ENCODE measurements at regions not wholly inside any gene's neighbourhood (a gene's known extent, or its start where the extent isn't known, plus 50 kb on each side); places are given as distances from the start of the nearest gene placed in this dataset.
A peak's percentile ranks its signal among the peaks of the same experiment; 100 is the strongest.

DNA sequence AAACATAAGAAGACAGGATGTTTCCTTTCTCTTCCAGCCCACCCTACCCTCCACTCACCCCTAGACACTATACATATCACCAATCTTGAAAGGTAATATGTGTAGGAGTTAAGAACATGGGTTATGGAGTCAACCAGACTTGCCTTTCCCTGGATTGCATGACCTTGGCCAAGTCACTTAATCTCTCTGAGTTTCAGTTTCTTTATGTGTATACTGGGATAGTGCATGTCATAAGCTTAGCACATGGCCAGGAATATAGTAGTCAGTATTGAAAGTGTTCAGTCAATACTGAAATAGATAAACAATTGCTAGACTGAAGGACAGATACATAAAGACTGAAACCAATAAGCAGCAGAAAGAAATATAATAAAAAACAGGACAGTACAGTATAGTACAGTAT, 283.2 kb upstream of the STT3B start:
- DNase-seq (ENCODE audit: low read depth): no peak

DNA sequence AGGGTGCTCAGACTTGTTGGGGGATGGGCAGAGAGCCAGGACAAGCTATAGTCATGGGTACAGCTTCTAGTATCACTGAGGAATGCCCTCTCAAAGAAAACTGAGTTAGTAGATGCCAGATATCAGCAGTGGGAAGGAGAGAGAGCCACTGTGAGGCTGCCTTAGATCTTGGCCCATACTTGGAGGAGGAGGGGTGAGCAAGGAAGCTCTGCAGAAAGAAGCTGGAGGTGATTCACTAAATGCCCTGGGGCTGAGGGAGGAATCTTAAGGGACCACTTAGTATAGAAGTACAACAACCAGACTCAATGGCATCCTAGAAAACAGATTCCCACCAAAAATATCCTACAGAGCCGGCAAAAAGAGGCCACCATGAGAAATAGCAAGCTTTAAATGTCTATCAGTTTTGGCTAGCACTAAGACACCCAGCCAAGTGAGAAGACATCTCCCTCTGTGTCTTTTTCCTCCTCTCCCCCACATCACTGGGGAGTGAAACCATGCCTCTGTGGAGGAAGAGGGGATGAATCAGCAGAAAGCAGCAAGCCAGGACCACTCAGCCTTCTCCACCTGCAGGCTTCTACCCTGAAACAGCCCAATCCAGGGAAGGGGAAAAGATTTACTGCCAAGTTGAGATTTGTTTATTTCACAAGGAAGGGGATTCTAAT, 282.5 kb upstream of the STT3B start:
- DNase-seq (ENCODE audit: low read depth): no peak

DNA sequence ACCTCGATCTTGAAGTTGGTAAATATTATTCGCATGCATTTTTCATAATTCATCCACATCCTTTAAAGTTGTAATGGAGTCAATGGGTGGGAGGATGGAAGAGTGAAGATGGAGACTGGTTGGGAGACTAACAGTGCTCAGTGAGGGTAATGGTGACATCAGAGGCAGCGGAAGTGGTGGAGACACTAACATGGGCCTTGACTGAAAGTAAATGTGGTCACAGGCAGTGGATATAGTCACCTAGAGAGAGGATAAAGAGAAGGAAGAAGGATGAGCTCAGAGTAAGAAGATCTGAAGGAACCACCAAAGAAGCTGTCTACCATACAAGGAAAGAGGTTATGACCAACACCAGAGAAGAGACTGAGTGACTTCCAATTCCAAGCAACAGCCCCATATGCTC, 281.6 kb upstream of the STT3B start:
- DNase-seq (ENCODE audit: low read depth): no peak

DNA sequence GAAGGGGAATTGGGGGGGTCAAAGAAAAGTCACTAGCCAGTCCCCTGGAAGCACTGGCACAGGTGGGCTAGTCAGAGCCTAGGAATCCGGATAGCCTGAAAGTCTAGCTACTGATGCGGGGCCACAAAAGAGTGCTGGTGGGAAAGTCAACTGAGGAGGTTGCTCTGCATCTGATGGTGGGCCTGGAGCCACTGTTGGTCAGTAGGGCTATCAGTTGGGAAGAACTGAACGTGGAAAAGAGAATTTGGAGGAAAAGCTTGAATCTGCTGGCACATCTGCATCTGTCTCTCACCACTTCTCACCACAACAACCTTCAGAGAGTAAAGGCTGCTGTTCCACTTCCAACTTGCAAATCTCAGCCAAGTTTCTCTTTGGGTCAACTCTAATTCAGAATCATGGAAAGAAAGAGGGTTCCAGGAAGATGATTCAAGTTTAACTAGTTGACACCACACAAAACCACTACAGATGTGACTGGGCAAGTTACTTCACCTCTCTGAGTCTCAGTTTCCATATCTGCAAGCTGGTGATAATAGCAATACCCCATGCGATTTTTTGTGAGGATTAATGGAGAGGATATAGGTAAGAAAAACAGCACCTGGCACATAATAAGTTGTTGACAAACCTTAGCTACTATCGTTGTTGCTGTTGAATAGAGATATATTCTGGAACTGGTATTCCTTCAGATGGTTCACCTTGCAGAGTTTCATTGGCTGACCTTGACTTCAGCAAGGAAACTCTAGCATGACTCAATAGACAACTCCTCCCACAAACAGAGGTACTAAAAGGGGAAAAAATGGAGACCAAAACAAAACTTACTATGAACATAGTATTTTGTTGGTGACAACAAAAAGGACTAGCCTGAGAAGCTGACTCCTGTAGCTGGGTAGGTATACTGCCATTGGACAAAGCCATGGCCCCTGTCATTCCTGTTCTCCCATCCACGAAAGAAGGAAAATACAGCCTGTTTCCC, 280.2 kb upstream of the STT3B start:
- no peak for DNase-seq (ENCODE audit: low read depth)

DNA sequence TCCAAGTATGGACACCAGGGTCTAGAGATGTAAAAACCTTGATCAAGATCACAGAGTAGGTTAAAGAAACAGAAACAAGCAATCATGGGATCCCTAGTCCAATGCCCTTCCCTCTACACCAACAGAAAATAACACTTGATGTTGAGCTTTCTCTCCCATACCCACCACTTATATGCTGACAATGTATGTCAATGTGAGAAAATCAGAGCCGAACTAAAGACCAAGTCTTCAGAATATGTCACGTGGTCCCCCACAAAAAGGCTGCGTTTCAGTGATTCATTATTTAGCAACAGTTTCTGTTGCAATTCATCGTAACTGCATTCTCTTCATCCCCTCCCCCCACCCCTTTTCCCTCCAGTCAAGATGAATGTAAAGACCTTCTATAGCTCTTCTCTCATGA, 278.9 kb upstream of the STT3B start:
- no peak for DNase-seq (ENCODE audit: low read depth)

DNA sequence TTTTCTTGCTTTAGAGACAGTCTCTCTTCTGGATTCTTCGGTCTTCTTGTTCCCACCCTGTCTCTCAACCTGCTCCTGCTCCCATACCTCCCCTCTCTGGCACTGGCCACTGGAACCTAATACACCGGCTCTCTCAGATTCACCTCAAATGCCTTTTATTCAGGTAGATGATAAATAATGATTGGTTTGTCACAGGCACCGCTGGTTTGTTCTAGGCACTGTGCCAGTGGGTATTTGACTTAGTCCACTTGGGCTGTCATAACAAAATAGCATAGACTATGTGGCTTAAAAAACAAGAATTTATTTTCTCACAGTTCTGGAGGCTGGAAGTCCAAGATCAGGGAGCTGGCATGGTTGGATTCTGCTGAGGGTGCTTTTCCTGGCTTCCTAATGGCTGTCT, 278.2 kb upstream of the STT3B start:
- no peak for DNase-seq (ENCODE audit: low read depth)

DNA sequence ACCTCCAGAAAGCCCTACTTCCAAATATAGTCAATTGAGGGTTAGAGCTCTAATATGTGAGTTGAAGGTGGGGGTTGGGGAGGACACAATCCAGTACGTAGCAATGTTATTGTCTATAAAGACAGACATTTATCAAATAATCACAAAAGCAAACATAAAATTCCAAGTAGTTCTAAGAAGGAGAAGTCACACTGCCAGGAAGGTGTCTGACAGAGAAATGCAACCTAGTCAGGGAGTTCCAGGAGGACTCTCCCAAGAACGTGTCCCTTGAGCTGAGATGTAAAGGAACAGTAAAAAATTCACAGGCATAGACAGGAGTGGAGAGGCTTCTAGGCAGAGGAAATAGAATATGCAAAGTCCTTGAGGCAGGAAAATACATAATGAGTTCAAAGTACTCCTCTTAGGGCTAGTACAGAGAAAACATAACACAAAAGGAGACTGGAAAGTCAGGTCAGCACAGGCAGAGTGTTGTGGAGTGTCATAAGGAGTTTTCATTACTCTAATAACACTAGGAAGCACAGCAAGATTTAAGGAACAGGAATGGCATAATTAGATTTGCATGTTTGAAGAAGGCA, 277.6 kb upstream of the STT3B start:
- DNase-seq (ENCODE audit: low read depth): no peak

DNA sequence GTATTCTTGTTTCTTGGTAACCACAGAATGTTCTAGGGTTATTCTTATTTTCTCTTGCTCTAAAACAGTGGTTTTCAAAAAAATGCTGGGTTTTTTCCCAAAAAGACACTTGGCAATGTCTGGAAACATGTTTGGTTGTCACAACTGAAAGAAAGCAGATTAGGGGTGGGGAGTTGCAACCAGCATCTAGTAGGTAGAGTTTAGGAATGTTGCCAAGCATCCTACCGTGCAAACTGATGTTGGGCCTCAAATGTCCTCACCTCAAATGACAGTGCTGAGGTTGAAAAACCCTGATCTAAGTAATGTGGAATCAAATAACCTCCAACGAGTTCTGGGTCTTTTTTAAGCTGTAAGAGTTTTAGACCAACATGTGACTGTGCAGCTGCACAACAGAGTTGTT, 270.5 kb upstream of the STT3B start:
- no peak for DNase-seq (ENCODE audit: low read depth)

DNA sequence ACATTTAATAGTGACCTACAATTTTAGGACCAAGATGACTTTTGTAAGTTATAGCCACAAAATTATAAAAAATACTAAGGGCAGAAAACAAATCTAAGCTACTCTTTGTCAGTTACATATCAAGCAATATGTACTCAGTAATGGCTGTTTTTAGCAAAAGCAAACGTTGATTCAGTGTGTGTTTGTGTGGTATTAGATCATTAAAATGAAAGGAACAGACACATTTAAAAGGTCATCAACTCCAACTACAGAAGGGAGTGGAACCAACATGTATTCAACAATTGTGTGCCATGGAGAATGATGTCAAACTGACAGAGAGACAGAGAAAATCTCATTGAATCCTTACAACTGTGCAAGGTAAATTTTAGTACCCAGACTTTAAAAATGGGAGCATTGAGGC, 268.8 kb upstream of the STT3B start:
- no peak for DNase-seq (ENCODE audit: low read depth)

DNA sequence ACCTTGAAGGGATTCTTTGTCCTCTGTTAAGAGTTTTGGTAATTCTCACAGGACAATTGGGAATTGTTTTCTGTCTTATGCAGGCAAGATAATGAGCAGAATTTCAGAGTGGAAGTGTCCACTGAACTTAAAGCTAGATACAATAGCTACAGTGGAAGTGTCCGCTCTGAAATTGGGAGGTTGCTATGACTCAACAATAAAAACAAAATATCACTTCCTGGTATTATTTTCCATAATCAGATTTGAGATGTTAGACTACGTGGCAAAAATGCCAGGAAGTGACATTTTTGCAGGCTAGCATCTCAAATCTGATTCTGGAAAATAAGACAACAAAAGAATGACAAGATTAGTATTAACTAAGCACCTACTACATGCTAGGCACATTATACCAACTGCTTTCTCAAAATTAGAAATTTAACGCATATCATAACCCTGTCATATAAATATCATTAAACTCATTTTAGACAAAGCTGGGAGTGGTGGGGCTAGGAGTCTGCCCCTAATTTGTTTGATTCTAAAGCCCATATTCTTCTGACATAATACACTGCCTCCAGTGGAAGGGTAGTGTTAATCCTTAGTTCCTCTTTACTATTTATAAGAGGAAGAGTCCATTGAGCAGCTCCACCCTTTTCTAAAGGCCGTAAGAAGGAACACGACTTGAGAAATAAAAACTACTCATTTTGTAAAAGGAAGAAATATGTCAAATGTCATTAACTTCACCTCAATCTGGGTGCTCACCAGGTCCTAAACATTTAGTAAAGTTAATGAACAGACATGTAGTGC, 266.9 kb upstream of the STT3B start:
- DNase-seq (ENCODE audit: low read depth): no peak

DNA sequence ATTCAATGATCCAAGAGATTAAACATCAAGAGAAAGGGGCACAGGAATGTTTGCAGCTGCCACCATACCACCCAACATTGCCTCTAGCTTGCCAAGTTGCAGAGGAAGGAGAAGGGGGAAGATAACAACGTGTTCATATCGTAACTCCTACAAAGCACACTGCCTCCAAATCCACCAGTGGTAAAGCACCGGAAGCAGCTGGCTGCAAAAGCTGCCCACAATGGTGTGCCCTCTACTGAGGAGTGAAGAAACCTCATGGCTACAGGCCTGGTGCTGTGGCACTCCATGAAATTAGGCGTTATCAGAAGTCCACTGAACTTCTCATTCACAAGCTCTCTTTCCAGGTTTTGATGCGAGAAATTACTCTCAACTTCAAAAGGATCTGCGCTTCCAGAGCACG, 263.9 kb upstream of the STT3B start:
- DNase-seq (ENCODE audit: low read depth): no peak

DNA sequence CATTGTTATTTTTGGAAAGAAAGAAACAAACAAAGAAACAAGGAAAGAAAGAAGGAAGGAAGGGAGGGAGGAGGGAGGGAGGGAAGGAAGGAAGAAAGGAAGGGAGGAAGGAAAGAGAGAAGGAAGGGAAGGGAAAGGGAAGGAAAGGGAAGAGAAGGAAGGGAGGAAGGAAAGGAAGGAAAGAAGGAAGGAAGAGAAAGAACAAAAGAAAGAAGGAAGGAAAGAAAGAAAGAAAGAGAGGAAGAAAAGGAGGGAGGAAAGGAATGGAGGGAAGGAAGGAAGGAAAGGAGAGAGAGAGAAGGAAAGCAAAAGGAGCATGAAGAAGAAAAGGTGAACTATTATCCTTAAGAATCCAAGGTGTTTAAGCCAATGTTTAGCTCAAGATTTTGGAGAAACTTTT, 262.7 kb upstream of the STT3B start:
- DNase-seq (ENCODE audit: low read depth): no peak

DNA sequence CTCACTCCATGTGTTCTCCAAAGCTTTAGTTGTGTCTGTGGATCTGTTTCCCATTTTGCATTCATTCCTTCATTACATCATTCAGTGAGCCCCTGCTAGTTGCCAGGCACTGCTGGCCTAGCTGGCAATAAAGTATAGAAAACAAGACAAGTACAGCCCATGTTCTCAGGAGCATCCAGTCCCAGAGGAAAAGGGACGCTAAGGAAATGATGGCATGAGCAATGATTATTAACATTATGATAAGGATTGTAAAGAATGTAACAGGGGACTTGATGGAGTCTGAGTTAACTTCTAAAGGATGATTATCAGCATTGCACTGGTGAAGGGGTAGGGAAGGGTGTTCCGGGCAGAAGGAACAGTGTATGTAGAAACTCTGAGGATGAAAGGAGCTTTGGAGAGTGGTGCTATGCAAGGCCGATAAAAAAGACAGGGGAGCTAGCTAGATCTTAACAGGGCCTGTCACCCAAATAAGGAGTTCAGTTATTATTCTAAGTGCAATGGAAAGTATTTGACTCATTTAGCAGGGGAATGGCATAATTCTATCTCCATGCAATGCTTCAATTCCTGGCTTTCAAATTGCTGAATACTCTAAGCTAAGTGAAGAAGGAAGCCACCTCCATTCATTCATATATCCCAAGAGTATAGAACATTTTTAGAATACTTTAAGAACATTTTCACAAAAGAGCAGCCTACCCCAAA, 258.2 kb upstream of the STT3B start:
- DNase-seq (ENCODE audit: low read depth): no peak

DNA sequence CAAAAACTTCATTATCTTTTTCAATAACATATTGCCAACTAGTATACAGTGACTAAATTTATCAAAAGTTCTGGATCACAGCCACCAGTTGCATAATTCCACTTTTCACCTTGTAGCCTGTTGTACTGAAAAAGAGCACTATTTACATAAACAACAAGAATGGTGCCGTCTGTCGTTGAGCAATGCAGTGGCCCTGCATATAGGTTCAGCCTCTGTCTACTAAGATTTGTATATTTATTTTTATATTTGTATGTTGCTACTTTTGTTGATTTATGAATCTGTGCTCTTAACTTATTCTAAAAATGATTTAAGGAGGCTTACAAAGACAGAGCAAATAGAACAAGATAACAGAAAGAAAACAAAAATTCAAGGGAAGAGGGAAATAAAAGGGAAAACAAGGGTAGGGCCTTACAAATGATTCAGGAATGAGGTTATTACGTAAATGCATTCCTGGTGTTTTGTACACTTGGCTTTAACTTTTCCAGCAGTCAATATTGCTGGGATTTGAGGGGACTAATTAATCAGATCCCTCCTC, 257.6 kb upstream of the STT3B start:
- DNase-seq (ENCODE audit: low read depth): peak; percentile 38

DNA sequence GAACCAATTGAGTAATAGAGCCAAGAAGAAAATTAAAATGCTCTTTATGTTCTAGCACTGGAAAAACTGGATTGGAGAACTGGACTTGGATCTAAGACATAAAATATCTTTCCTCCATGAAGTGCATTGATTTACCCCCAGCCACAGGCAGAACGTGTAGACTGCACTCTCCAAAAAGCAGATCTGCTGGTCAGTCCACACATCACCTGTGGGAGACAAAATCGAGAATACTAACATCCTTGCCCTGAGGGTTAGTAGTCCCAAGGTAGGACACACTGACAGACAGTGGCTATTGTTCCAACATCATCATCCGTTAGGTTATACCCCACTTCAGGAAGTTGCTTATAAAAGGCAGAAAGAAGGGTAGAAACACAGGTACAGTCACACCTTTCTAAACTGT, 257.1 kb upstream of the STT3B start:
- no peak for DNase-seq (ENCODE audit: low read depth)

DNA sequence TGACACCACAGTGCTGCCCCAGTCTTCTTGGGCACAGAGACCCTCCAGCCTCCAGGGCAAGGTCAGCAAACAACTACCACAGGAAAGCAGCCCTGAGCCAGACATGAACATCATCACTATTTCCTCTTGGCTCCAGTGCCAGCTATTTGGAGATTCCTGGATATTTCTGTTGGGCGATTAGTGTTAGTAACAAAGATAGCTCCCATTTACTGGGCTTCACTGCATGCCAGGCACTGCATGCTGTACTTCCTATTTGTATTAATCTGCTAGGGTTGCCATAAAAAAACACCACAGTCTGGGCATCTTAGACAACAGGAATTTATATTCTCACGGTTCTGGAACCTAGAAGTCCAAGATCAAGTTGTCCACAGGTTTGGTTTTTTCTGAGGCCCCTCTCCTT, 255.1 kb upstream of the STT3B start:
- DNase-seq (ENCODE audit: low read depth): no peak

DNA sequence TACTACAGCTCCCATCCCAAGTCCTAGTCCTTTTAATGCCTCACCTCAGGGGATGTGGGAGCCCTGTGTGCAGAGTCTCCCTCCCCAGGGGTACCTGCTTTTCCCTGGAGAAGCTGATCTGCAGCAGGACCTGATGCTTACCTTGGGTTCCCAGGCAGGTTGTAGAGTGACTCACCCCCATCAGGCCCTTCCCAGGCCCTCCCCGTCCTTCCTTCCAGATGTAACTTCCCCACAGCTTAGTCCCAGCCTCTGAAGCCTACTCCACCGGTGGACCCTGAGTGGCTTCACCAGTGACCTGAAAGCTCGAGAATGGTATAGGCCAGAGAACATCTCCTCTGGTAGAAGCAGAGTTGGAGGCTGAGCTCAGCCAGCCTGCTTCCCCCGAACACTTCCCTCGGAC, 254.2 kb upstream of the STT3B start:
- DNase-seq (ENCODE audit: low read depth): no peak

DNA sequence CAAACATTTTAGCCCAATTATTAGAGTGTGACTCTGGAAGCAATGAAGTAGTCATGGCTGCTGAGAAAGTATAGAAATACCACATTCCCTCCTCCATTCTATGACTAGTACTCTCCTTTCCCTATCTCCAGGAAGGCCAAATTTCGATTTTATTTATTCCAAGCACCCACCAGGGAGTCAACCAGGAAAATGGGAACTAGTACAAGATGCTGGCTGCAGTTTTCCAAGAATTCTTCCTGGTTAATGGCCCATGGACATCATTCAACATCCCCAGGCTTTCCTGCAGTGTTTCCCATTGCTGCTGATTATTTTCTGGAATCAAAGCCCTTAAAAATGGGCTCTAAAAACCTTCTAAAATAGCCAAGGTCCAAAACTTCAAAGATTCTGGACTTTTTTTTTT, 247.9 kb upstream of the STT3B start:
- no peak for DNase-seq (ENCODE audit: low read depth)

DNA sequence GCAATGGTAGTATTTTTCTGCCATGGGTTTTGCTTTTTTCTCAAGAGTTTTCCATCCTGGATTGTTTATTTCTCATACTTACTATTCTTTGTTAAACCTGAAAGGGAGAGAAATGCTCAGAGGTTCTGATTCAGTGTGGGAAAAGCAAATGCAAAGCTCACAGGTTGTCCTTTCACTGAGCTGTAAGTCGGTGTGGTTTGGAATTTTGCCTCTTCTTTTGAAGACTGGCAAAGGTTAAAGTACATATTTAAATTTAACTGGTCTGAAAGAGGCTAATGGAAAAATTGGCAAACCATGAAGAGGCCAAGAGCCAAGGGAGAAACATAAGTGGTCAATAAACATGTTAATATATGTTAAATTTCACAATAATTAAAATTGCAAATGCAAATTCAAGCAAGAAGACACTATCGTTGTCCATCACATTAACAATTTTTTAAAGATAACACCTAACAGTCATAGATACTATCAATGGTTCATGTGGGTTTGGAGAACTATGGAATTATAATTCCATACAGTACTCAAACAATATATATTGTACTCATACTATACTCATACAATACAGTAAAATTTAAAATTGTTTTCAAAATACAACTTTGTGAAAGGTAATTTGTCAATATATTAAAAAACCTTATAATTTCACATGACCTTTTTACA, 246.8 kb upstream of the STT3B start:
- no peak for DNase-seq (ENCODE audit: low read depth)

DNA sequence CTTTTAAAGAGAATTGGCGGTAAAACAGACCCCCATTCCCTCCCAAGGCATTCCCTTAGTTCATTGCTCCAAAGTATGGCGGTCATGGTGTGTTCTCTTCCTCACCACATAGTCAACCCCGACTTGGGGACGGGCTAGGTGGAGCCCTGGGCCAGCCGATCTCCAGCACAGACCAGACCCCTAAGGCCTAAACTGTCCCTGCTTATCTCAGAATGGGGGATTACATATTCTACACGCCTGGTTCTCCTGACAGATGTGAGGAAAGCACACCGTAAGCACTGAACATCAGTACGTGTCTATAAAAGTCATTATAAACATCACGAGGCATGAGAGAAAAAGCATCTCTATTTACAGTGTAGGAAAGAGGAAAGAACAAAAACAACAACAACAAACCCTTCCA, 244.5 kb upstream of the STT3B start:
- no peak for DNase-seq (ENCODE audit: low read depth)

DNA sequence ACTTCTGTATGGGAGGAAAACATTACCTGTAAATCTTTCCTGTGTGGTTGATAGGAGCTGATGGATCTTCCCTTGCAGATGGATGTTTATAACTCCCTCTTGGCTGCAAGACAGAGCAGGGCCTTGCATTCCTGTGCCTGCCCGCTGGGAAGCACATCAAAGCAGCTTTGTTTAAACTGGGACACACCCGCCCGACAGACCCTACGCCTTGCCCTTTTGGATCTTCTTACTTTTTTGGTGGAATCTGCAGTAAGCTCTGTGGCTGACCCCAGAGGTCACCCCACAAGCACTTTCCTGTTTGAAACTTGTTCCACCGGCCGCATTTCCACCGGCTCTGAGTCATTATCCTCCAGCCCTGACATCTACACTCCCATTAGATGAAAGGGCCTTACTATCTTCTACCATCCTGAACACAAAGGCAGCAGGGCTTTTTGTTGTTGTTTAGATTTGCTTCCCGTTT, 244.1 kb upstream of the STT3B start:
- DNase-seq (ENCODE audit: low read depth): no peak

Data from GM04503 (cell line).